OCI-LY7 (cell line): ENCODE measurements at regions not wholly inside any gene's neighbourhood (a gene's known extent, or its start where the extent isn't known, plus 50 kb on each side); places are given as distances from the start of the nearest gene placed in this dataset.

Source experiments
- BruUV-seq: library from RNA; stranded (reverse); fragments of 400-500 nt; replicated peaks from 2 replicates; lab custom pipeline; 2021; lab: Mats Ljungman, UMichigan
- CTCF ChIA-PET: fragments of 300-600 bp; sonication (Branson Sonifier 250); formaldehyde crosslinking; loops from one replicate; lab custom pipeline; 2022; ENCODE audit warnings: antibody characterized with exemption; ENCODE audit not compliant: unreplicated experiment; lab: Charles Lee
- POLR2A ChIA-PET: fragments of 300-600 bp; sonication (Branson Sonifier 250); formaldehyde crosslinking; loops from one replicate; lab custom pipeline; 2022; ENCODE audit warnings: antibody characterized with exemption; lab: Charles Lee
- DNase-seq: peaks from one replicate; pipeline ENCODE4 v3.0.0-alpha.2; 2015; ENCODE audit warnings: low spot score
- H2AFZ ChIP-seq: fragments of 200-600 bp; sonication (generic), shearing (Covaris generic); 2 replicates; pipeline ENCODE4 v1.6.1; 2014; ENCODE audit warnings: mild to moderate bottlenecking, antibody characterized with exemption, low read length, moderate library complexity
- H3K27ac ChIP-seq: fragments of 200-600 bp; sonication (generic); 2 replicates; pipeline ENCODE4 v1.5.1; 2014; ENCODE audit warnings: mixed run types, low read depth, mild to moderate bottlenecking, moderate library complexity, low read length, inconsistent platforms; ENCODE audit not compliant: poor library complexity, severe bottlenecking
- H3K36me3 ChIP-seq: fragments of 200-600 bp; sonication (generic); 2 replicates; pipeline ENCODE4 v1.6.1; 2014; ENCODE audit warnings: mild to moderate bottlenecking, antibody characterized with exemption, low read length, moderate library complexity, mixed read lengths; ENCODE audit not compliant: insufficient read depth
- H3K4me1 ChIP-seq: fragments of 200-600 bp; sonication (generic); 2 replicates; pipeline ENCODE4 v1.5.1; 2014; ENCODE audit warnings: mild to moderate bottlenecking, low read length; ENCODE audit not compliant: insufficient read depth, poor library complexity, severe bottlenecking
- H3K4me2 ChIP-seq: fragments of 200-600 bp; sonication (generic); 2 replicates; pipeline ENCODE4 v1.6.1; 2014; ENCODE audit warnings: mild to moderate bottlenecking, low read length
- H3K4me3 ChIP-seq: fragments of 200-600 bp; sonication (generic); 2 replicates; pipeline ENCODE4 v1.5.1; 2014; ENCODE audit warnings: mild to moderate bottlenecking, low read depth, low read length; ENCODE audit not compliant: poor library complexity, severe bottlenecking
- H3K79me2 ChIP-seq: fragments of 200-600 bp; sonication (generic); 2 replicates; pipeline ENCODE4 v1.6.1; 2016; ENCODE audit warnings: low read depth, mild to moderate bottlenecking, low read length, moderate library complexity, mixed read lengths; ENCODE audit not compliant: insufficient read depth
- H3K9me2 ChIP-seq: fragments of 200-600 bp; sonication (generic); 2 replicates; pipeline ENCODE4 v1.6.1; 2016; ENCODE audit warnings: mild to moderate bottlenecking, low read length, mixed read lengths; ENCODE audit not compliant: insufficient read depth
- H3K9me3 ChIP-seq: fragments of 200-600 bp; sonication (generic); 2 replicates; pipeline ENCODE4 v1.6.1; 2014; ENCODE audit warnings: mild to moderate bottlenecking, mixed run types, low read length, mixed read lengths
- H4K20me1 ChIP-seq: fragments of 200-600 bp; sonication (generic); 2 replicates; pipeline ENCODE4 v1.6.1; 2014; ENCODE audit warnings: mild to moderate bottlenecking, antibody characterized with exemption, low read length, moderate library complexity, mixed read lengths; ENCODE audit not compliant: insufficient read depth
- CTCF ChIP-seq: fragments of 200-600 bp; sonication (generic); conservative IDR thresholded peaks from 2 replicates; pipeline ENCODE4 v1.5.1; 2014; ENCODE audit warnings: mild to moderate bottlenecking, antibody characterized with exemption, low read length, moderate library complexity, mixed read lengths
- EZH2phosphoT487 ChIP-seq: fragments of 200-600 bp; sonication (generic); IDR thresholded peaks from 2 replicates; pipeline ENCODE4 v1.6.1; 2018; ENCODE audit warnings: low read depth, borderline replicate concordance, mild to moderate bottlenecking, mixed run types, antibody characterized with exemption, low read length, moderate library complexity, mixed read lengths
- intact Hi-C: fragments of 100-400 bp; cut with micrococcal nuclease; formaldehyde crosslinking; loops from one replicate; pipeline ENCODE4 v1.10.0; 2022; ENCODE audit not compliant: unreplicated experiment

DNA sequence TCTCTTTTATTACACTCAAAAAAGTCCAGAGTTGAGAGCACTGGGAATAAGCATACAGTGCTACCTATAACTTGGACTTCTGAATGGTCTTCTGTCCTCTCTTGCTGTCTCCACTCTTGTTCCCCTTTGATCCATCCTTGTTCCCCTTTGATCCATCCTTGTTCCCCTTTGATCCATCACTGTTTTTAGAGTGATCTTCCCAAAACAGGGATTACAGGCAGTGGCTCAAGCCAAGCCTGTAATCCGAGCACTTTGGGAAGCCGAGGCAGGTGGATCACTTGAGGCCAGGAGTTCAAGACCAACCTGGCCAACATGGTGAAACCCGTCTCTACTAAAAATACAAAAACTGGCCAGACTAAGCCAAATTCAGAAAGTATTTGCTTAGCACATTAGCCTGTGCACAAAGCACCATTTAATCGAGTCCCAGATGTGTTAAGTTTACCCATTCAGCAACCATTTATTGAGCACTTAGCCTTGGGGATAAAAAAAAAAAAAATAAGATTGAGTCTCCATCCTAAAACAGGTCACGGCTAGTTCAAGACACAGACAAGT is 65.0 kb upstream of the NHSL1 start:
- Histone ChIP-seq H3K36me3 (no peaks in the 10 kb centered on the region), H3K4me3 (no peak overlapping the region), H3K9me2 (no peaks in the 10 kb centered on the region), H3K4me2 (no peak overlapping the region), H2AFZ (no peak overlapping the region), H4K20me1 (no peaks in the 10 kb centered on the region), H3K9me3 (no peaks in the 10 kb centered on the region), H3K4me1 (no peaks in the 10 kb centered on the region), H3K79me2 (no peaks in the 10 kb centered on the region), H3K27ac (no peak overlapping the region)
- TF ChIP-seq CTCF = no peak
- TF ChIP-seq EZH2phosphoT487 = no peak
- no peak for DNase-seq
- intact Hi-C loops = no loop called here
- ChIA-PET CTCF (no interaction called here), POLR2A (interaction anchor here (0.6 kb wide), 1 partner anchor 1000 kb away, joined by 3 read pairs; no protein-coding TSS in a partner anchor)
- BruUV-seq = no TSS peak

DNA sequence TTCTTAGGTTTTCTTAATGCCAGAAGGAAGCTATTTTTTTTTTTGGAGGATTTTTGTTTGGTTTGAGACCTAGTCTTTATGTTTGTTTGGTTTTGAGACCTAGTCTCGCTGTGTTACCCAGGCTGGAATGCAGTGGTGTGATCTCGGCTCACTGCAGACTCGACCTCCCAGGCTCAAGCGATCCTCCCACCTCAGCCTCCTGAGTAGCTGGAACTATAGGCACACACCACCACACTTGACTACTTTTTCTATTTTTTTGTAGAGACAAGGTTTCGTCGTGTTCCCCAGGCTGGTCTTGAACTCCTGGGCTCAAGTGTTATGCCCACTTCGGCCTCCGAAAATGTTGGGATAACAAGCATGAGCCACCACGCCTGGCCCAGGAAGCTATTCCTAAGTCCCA is 67.8 kb upstream of the NHSL1 start:
- Histone ChIP-seq H3K9me2 (no peaks in the 10 kb centered on the region), H3K4me1 (no peaks in the 10 kb centered on the region), H2AFZ (no peak overlapping the region), H3K4me2 (no peak overlapping the region), H3K79me2 (no peaks in the 10 kb centered on the region), H3K4me3 (no peak overlapping the region), H4K20me1 (no peaks in the 10 kb centered on the region), H3K27ac (no peak overlapping the region), H3K36me3 (no peaks in the 10 kb centered on the region), H3K9me3 (no peaks in the 10 kb centered on the region)
- CTCF ChIA-PET = no interaction called here
- intact Hi-C loops = no loop called here
- TF ChIP-seq EZH2phosphoT487 (no peak), CTCF (no peak)
- no TSS peak for BruUV-seq
- POLR2A ChIA-PET = no interaction called here
- no peak for DNase-seq

DNA sequence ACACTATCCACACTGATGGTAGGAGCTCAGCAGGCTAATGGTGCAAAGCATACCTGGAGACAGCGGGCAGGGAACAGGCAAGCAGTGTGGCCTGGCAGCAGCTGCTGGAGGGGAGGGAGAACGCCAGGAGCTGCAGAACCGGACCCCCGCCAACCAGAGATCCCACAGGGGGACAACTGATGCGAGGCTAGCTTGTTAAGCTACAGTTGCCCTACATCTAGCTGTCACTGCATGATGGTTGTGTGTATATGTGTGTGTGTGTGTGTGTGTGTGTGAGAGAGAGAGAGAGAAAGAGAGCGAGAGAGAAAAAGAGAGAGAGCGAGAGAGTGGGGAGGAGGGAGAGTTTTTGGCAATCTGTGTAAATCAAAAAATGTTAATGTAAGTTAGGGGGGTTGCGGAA is 69.7 kb upstream of the NHSL1 start:
- no peaks in the 10 kb centered on the region for H3K4me1 ChIP-seq
- no TSS peak for BruUV-seq
- no peak for DNase-seq
- CTCF ChIA-PET = no interaction called here
- H3K4me2 ChIP-seq = no peak overlapping the region
- POLR2A ChIA-PET = interaction anchor here (0.6 kb wide), 3 partner anchors 45 to 699 kb away, joined by 3 read pairs; no protein-coding TSS in a partner anchor
- no peaks in the 10 kb centered on the region for H4K20me1 ChIP-seq
- no peaks in the 10 kb centered on the region for H3K9me3 ChIP-seq
- TF ChIP-seq CTCF (no peak), EZH2phosphoT487 (no peak)
- H2AFZ ChIP-seq = no peak overlapping the region
- no peaks in the 10 kb centered on the region for H3K9me2 ChIP-seq
- H3K36me3 ChIP-seq = no peaks in the 10 kb centered on the region
- intact Hi-C loops = no loop called here
- no peak overlapping the region for H3K27ac ChIP-seq
- no peak overlapping the region for H3K4me3 ChIP-seq
- no peaks in the 10 kb centered on the region for H3K79me2 ChIP-seq
